NB4 (cell line): ENCODE measurements at regions not wholly inside any gene's neighbourhood (a gene's known extent, or its start where the extent isn't known, plus 50 kb on each side); places are given as distances from the start of the nearest gene placed in this dataset.

Experiments used
- DNase-seq: peaks from one replicate; pipeline ENCODE4 v3.0.0; 2010; ENCODE audit warnings: low read depth
- H3K4me3 ChIP-seq: one replicate; pipeline ENCODE4 v1.5.1; 2011; ENCODE audit warnings: mild to moderate bottlenecking, low read depth, low read length, moderate library complexity
- MYC ChIP-seq: IDR thresholded peaks from 2 replicates; pipeline ENCODE4 v1.6.1; 2011; ENCODE audit warnings: low read depth, low read length
- POLR2A ChIP-seq: IDR thresholded peaks from 2 replicates; pipeline ENCODE4 v1.6.1; 2011; ENCODE audit warnings: mild to moderate bottlenecking; ENCODE audit not compliant: insufficient read length; ENCODE audit errors: extremely low read depth
- TF ChIP-seq, protein P1 (sequence below): IDR thresholded peaks from one replicate; pipeline ENCODE4 v1.5.1; 2012; ENCODE audit warnings: low read depth, low read length
- TF ChIP-seq, protein P2 (sequence below): IDR thresholded peaks from 2 replicates; pipeline ENCODE4 v1.6.1; 2011; ENCODE audit warnings: low read depth, low read length

DNA sequence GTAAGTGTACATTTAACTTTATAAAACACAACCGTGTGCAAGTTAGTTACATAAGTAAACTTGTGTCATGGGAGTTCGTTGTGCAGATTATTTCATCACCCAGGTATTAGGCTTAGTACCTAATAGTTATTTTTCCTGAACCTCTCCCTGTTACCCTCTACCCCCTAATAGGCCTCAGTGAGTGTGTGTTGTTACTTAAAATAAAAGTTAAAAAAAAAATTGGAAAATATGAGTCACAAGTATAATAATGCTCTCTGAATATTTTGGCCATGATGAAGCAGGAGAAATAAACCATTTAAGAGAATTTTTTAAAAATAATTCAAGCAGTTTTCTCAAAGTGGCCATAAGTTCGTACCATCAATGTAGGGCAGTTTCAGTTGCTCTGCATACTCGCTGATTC is 105.1 kb upstream of the GRID2 start:
- TF ChIP-seq, protein P1, sequence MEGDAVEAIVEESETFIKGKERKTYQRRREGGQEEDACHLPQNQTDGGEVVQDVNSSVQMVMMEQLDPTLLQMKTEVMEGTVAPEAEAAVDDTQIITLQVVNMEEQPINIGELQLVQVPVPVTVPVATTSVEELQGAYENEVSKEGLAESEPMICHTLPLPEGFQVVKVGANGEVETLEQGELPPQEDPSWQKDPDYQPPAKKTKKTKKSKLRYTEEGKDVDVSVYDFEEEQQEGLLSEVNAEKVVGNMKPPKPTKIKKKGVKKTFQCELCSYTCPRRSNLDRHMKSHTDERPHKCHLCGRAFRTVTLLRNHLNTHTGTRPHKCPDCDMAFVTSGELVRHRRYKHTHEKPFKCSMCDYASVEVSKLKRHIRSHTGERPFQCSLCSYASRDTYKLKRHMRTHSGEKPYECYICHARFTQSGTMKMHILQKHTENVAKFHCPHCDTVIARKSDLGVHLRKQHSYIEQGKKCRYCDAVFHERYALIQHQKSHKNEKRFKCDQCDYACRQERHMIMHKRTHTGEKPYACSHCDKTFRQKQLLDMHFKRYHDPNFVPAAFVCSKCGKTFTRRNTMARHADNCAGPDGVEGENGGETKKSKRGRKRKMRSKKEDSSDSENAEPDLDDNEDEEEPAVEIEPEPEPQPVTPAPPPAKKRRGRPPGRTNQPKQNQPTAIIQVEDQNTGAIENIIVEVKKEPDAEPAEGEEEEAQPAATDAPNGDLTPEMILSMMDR: no peak
- TF ChIP-seq POLR2A: no peak
- TF ChIP-seq MYC: no peak
- TF ChIP-seq, protein P2, sequence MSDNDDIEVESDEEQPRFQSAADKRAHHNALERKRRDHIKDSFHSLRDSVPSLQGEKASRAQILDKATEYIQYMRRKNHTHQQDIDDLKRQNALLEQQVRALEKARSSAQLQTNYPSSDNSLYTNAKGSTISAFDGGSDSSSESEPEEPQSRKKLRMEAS: no peak
- H3K4me3 ChIP-seq: no peak overlapping the region
- DNase-seq: no peak

DNA sequence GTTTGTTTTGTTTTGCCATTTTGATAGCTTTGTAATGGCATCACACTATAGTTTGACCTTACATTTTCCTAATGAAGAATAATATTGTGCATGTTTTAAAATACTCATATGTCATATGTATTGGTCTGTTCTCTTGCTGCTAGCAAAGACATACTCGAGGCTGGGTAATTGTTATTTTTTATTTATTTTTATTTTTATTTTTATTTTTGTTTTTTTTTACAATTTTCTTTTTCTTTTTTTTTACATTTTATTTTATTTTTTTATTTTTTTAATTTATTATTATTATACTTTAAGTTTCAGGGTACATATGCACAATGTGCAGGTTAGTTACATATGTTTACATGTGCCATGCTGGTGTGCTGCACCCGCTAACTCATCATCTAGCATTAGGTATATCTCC is 104.6 kb upstream of the GRID2 start:
- TF ChIP-seq, protein P2: no peak
- TF ChIP-seq MYC (no peak), POLR2A (no peak)
- TF ChIP-seq, protein P1: no peak
- no peak overlapping the region for H3K4me3 ChIP-seq
- DNase-seq: no peak

DNA sequence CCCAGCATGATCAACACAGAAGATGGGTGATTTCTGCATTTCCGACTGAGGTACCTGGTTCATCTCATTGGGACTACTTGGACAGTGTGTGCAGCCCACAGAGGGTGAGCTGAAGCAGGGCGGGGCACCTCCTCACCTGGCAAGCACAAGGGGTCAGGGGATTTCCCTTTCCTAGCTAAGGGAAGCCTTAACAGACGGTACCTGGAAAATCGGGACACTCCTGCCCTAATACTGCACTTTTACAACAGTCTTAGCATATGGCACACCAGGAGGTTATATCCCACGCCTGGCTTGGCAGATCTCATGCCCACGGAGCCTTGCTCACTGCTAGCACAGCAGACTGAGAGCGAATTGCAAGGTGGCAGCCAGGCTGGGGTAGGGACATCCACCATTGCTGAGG is 92.9 kb upstream of the GRID2 start:
- no peak for DNase-seq
- TF ChIP-seq MYC: no peak
- TF ChIP-seq, protein P2: no peak
- no peak for TF ChIP-seq POLR2A
- TF ChIP-seq, protein P1: no peak
- no peak overlapping the region for H3K4me3 ChIP-seq

DNA sequence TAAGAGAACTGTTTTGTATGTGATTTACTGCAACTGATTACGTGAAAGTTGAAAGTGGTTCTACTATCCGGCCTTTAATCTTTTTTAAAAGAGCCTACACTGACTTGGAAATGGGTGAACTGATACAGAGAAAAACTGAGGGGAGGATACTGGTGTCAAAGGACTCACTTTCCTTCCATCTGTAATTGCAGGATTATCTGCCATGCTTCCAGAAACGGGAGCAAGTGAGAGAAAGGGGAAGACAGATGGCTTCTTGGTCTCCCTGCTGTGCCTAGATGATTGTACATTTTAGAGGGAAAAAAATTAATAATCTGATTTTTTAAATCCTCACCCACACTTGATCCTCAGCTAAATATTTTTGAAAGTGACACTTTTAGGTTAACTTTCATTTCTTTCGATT is 88.3 kb upstream of the GRID2 start:
- TF ChIP-seq, protein P2: no peak
- no peak for DNase-seq
- H3K4me3 ChIP-seq: no peak overlapping the region

DNA sequence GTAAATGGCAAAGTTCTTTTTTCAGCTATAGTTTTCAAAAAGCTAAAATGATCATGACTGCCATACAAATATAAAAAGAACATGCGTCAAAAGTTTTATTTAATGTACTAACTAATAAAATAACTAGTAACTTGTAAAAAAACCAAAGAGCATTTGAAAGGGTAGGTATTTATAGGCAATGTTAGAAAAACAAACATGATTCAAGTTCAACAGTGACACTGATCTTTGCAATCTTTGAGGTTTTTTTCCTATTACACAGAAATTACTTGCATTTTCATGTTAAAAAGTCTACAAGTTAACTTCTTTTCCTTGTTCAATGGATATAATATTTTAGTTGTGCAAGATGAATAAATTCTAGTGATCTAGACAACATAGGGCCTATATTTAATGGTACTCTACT is 72.3 kb upstream of the GRID2 start:
- TF ChIP-seq, protein P2: no peak
- TF ChIP-seq MYC (no peak), POLR2A (no peak)
- TF ChIP-seq, protein P1: no peak
- no peak for DNase-seq
- H3K4me3 ChIP-seq: no peak overlapping the region

DNA sequence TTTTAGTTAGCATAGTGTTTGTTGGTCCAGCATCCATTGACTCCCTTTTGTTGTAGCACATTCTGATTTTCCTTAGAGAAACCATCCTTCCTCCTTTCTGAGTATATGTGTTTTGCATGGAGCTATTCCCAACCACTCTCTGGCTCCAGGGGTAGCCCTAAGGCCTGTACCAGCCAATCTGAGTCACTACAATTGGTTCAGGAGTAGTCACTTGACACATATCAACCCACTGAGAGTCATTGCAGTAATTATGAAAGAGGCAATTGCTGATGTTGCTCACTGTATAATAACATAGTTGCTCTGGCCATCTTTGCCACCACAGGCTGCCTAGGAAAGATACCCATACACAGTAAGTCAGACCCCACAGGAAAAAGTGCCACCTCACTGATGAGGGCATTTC is 71.2 kb upstream of the GRID2 start:
- no peak overlapping the region for H3K4me3 ChIP-seq
- DNase-seq: no peak
- TF ChIP-seq MYC (no peak), POLR2A (no peak)
- TF ChIP-seq, protein P2: no peak
- TF ChIP-seq, protein P1: no peak
